KMS-11 (cell line): ENCODE measurements at regions not wholly inside any gene's neighbourhood (a gene's known extent, or its start where the extent isn't known, plus 50 kb on each side); places are given as distances from the start of the nearest gene placed in this dataset.

ENCODE experiments used
- H2AFZ ChIP-seq: fragments of 200-600 bp; sonication (generic); 2 replicates; pipeline ENCODE4 v1.6.1; 2016; ENCODE audit warnings: antibody characterized with exemption, mixed run types, low read depth
- H3K27ac ChIP-seq: fragments of 200-600 bp; sonication (generic); 2 replicates; pipeline ENCODE4 v1.6.1; 2016; ENCODE audit warnings: mild to moderate bottlenecking, mixed run types
- H3K27me3 ChIP-seq: fragments of 200-600 bp; sonication (generic); 2 replicates; pipeline ENCODE4 v1.6.1; 2017; ENCODE audit warnings: mild to moderate bottlenecking, low read depth, mixed run types, moderate library complexity; ENCODE audit not compliant: insufficient read depth
- H3K36me3 ChIP-seq: fragments of 200-600 bp; sonication (generic); 2 replicates; pipeline ENCODE4 v1.6.1; 2017; ENCODE audit warnings: mild to moderate bottlenecking, mixed run types; ENCODE audit not compliant: insufficient read depth
- H3K4me1 ChIP-seq: fragments of 200-600 bp; sonication (generic); 2 replicates; pipeline ENCODE4 v1.6.1; 2016; ENCODE audit warnings: mild to moderate bottlenecking, low read depth, mixed run types; ENCODE audit not compliant: poor library complexity, severe bottlenecking
- H3K4me2 ChIP-seq: fragments of 200-600 bp; sonication (generic); 2 replicates; pipeline ENCODE4 v1.7.0; 2016; ENCODE audit warnings: mild to moderate bottlenecking, mixed run types
- H3K4me3 ChIP-seq: fragments of 200-600 bp; sonication (generic); IDR thresholded peaks from 2 replicates; pipeline ENCODE4 v1.6.1; 2017; ENCODE audit warnings: low read depth, low read length, mixed read lengths; ENCODE audit not compliant: insufficient read depth
- H3K79me2 ChIP-seq: fragments of 200-600 bp; sonication (generic); 2 replicates; pipeline ENCODE4 v1.6.1; 2016; ENCODE audit warnings: low read depth, mixed run types; ENCODE audit not compliant: insufficient read depth
- H3K9ac ChIP-seq: fragments of 200-600 bp; sonication (generic); 2 replicates; pipeline ENCODE4 v1.6.1; 2016; ENCODE audit warnings: mild to moderate bottlenecking, mixed run types
- H4K20me1 ChIP-seq: fragments of 200-600 bp; sonication (generic); 2 replicates; pipeline ENCODE4 v1.6.1; 2016; ENCODE audit warnings: mild to moderate bottlenecking, mixed run types; ENCODE audit not compliant: insufficient read depth
- CTCF ChIP-seq: fragments of 200-600 bp; sonication (generic); conservative IDR thresholded peaks from 2 replicates; pipeline ENCODE4 v1.6.1; 2017; ENCODE audit warnings: low read depth, mild to moderate bottlenecking, antibody characterized with exemption, low read length, moderate library complexity, mixed read lengths

- Histone ChIP-seq H3K9ac (no peak overlapping the region), H3K27ac (no peak overlapping the region), H3K36me3 (no peaks in the 10 kb centered on the region), H2AFZ (no peak overlapping the region), H3K4me3 (no peak overlapping the region), H3K27me3 (no peaks in the 10 kb centered on the region), H4K20me1 (no peaks in the 10 kb centered on the region), H3K4me2 (no peak overlapping the region), H3K79me2 (no peaks in the 10 kb centered on the region), H3K4me1 (no peaks in the 10 kb centered on the region)
- no peak for TF ChIP-seq CTCF
These were observed 61.4 kb upstream of the NT5E start for GRCh38 chr6:85388531-85388930.

- H3K79me2 ChIP-seq = no peaks in the 10 kb centered on the region
- H3K36me3 ChIP-seq = no peaks in the 10 kb centered on the region
- no peak for TF ChIP-seq CTCF
- H3K4me1 ChIP-seq = no peaks in the 10 kb centered on the region
- H3K27ac ChIP-seq = no peak overlapping the region
- H4K20me1 ChIP-seq = no peaks in the 10 kb centered on the region
- H3K4me2 ChIP-seq = no peak overlapping the region
- no peaks in the 10 kb centered on the region for H3K27me3 ChIP-seq
- no peak overlapping the region for H3K4me3 ChIP-seq
- H3K9ac ChIP-seq = no peak overlapping the region
- H2AFZ ChIP-seq = no peak overlapping the region
These were observed 64.1 kb upstream of the NT5E start for GRCh38 chr6:85385636-85386315.

GRCh38 chr6:85383042-85383441 is 66.8 kb upstream of the NT5E start:
- H2AFZ ChIP-seq = no peak overlapping the region
- H4K20me1 ChIP-seq = no peaks in the 10 kb centered on the region
- H3K27me3 ChIP-seq = no peaks in the 10 kb centered on the region
- no peak overlapping the region for H3K4me3 ChIP-seq
- no peak overlapping the region for H3K4me2 ChIP-seq
- H3K79me2 ChIP-seq = no peaks in the 10 kb centered on the region
- no peaks in the 10 kb centered on the region for H3K36me3 ChIP-seq
- no peak overlapping the region for H3K27ac ChIP-seq
- H3K9ac ChIP-seq = no peak overlapping the region
- no peaks in the 10 kb centered on the region for H3K4me1 ChIP-seq
- TF ChIP-seq CTCF = no peak

GRCh38 chr6:85382541-85382940 is 67.3 kb upstream of the NT5E start:
- Histone ChIP-seq H4K20me1 (no peaks in the 10 kb centered on the region), H3K9ac (no peak overlapping the region), H2AFZ (no peak overlapping the region), H3K27ac (no peak overlapping the region), H3K4me3 (no peak overlapping the region), H3K36me3 (no peaks in the 10 kb centered on the region), H3K4me1 (no peaks in the 10 kb centered on the region), H3K4me2 (no peak overlapping the region), H3K27me3 (no peaks in the 10 kb centered on the region), H3K79me2 (no peaks in the 10 kb centered on the region)
- TF ChIP-seq CTCF = no peak
